T-cell (primary cell): ENCODE measurements at regions not wholly inside any gene's neighbourhood (a gene's known extent, or its start where the extent isn't known, plus 50 kb on each side); places are given as distances from the start of the nearest gene placed in this dataset.

Experiments used
- ATAC-seq, 4 experiments: fragments of 200-7000 bp in 3 of 4; fragments of 150-1000 bp in 1 of 4; cut with Tn5 transposase; replicated peaks in 1 of 4; 1 replicate in 3 of 4; 2 replicates in 1 of 4; pipeline ENCODE4 v1.10.0; 2021; ENCODE audit warnings: moderate library complexity in 3 of 4, mild to moderate bottlenecking in 2 of 4, moderate number of reproducible peaks in 1 of 4
- CTCF ChIA-PET, 2 donors: fragments of 300-600 bp; sonication (Branson Sonifier 250); formaldehyde crosslinking; loops; one replicate each; lab custom pipeline; 2022; ENCODE audit warnings: antibody characterized with exemption in 2 of 2; lab: Charles Lee
- POLR2A ChIA-PET, 2 donors: fragments of 300-600 bp; sonication (Branson Sonifier 250); formaldehyde crosslinking; loops; one replicate each; lab custom pipeline; 2022; ENCODE audit warnings: antibody characterized with exemption in 2 of 2; lab: Charles Lee
- DNase-seq, 35 experiments: peaks; one replicate each; pipeline versions ENCODE4 v3.0.0 to v3.0.0-alpha.2; 2013 to 2023
- H3K27ac ChIP-seq: one replicate; pipeline ENCODE4 v1.5.1; 2013; ENCODE audit warnings: low read length
- H3K27me3 ChIP-seq, 2 experiments: replicated peaks in 1 of 2; 1 replicate in 1 of 2; 2 replicates in 1 of 2; pipeline versions ENCODE4 v1.6.1 to v1.7.0; 2013; ENCODE audit warnings: low read length in 1 of 2, mixed read lengths in 1 of 2; ENCODE audit not compliant: control insufficient read depth in 2 of 2, insufficient read depth in 2 of 2; ENCODE audit errors: extremely low read depth in 1 of 2
- H3K36me3 ChIP-seq, 2 donors: 1 replicate in 1 of 2; 2 replicates in 1 of 2; pipeline versions ENCODE4 v1.6.1 to v1.7.0; 2013; ENCODE audit warnings: low read length in 1 of 2; ENCODE audit not compliant: control insufficient read depth in 2 of 2, insufficient read depth in 1 of 2; ENCODE audit errors: extremely low read depth in 1 of 2
- H3K4me1 ChIP-seq, 2 experiments: 1 replicate in 1 of 2; 2 replicates in 1 of 2; pipeline versions ENCODE4 v1.6.1 to v1.7.0; 2013; ENCODE audit warnings: low read length in 2 of 2, mixed read lengths in 1 of 2; ENCODE audit not compliant: insufficient read depth in 2 of 2, control insufficient read depth in 1 of 2; ENCODE audit errors: extremely low read depth in 1 of 2
- H3K4me3 ChIP-seq, 2 donors: 1 replicate in 1 of 2; 2 replicates in 1 of 2; pipeline versions ENCODE4 v1.5.1 to v1.7.0; 2013; ENCODE audit warnings: mild to moderate bottlenecking in 2 of 2, low read length in 1 of 2, moderate library complexity in 1 of 2; ENCODE audit not compliant: control insufficient read depth in 1 of 2; ENCODE audit errors: extremely low read depth in 1 of 2
- H3K9me3 ChIP-seq: 2 replicates; pipeline ENCODE4 v1.7.0; 2013
- H3K27ac Mint-ChIP-seq, 2 donors: one replicate each; pipeline ENCODE4 v1.8.0; 2020 to 2021; ENCODE audit warnings: mild to moderate bottlenecking in 2 of 2, mixed read lengths in 2 of 2
- H3K27me3 Mint-ChIP-seq, 2 donors: one replicate each; pipeline ENCODE4 v1.8.0; 2021 to 2022; ENCODE audit warnings: mixed read lengths in 2 of 2
- H3K36me3 Mint-ChIP-seq: one replicate; pipeline ENCODE4 v1.8.0; 2021; ENCODE audit warnings: mixed read lengths
- H3K4me1 Mint-ChIP-seq, 3 donors: one replicate each; pipeline ENCODE4 v1.8.0; 2020 to 2022; ENCODE audit warnings: mixed read lengths in 3 of 3, mild to moderate bottlenecking in 1 of 3
- H3K4me3 Mint-ChIP-seq, 3 donors: one replicate each; pipeline ENCODE4 v1.8.0; 2020 to 2022; ENCODE audit warnings: mild to moderate bottlenecking in 3 of 3, mixed read lengths in 3 of 3, moderate library complexity in 3 of 3
- H3K9me3 Mint-ChIP-seq, 3 donors: one replicate each; pipeline ENCODE4 v1.8.0; 2020 to 2022; ENCODE audit warnings: mixed read lengths in 3 of 3
- WGBS: methylation state at CpG from one replicate; pipeline ENCODE4 v1.1.5; 2013; ENCODE audit warnings: missing lambda C conversion rate; ENCODE audit not compliant: insufficient coverage; 5-methylcytosine and 5-hydroxymethylcytosine counted together

GRCh38 chr17:63113167-63113566, 147.1 kb downstream of the TANC2 start:
- ATAC-seq: no peak
- no CpG with 5 or more reads among the region's 4 CpGs for WGBS
- H3K27ac ChIP-seq: no peak overlapping the region

GRCh38 chr17:63116228-63116627, 150.2 kb downstream of the TANC2 start:
- H3K4me3 ChIP-seq: no peak overlapping the region
- no peaks in the 10 kb centered on the region for H3K4me1 ChIP-seq
- no peak for ATAC-seq
- Mint-ChIP-seq H3K9me3 (no peaks in the 10 kb centered on the region), H3K4me3 (no peak overlapping the region), H3K4me1 (peaks cover 0 to 2% (median 0%) of the 10 kb centered on the region in 3 donors), H3K36me3 (peaks cover 7% of the 10 kb centered on the region), H3K27me3 (no peaks in the 10 kb centered on the region), H3K27ac (no peak overlapping the region)
- peaks cover 0 to 3% of the 10 kb centered on the region in 2 experiments for H3K27me3 ChIP-seq
- H3K27ac ChIP-seq: no peak overlapping the region
- no peak for DNase-seq
- no peaks in the 10 kb centered on the region for H3K36me3 ChIP-seq
- 57% methylated on average over 1 of the region's 4 CpGs for WGBS
- POLR2A ChIA-PET: no interaction called here
- CTCF ChIA-PET: no interaction called here
- H3K9me3 ChIP-seq: no peaks in the 10 kb centered on the region

More at GRCh38 chr17:63113167-63113566, 147.1 kb downstream of the TANC2 start:
- Mint-ChIP-seq H3K27me3 (no peaks in the 10 kb centered on the region), H3K9me3 (no peaks in the 10 kb centered on the region), H3K27ac (no peak overlapping the region), H3K4me3 (no peak overlapping the region), H3K36me3 (peaks cover 7% of the 10 kb centered on the region), H3K4me1 (peaks cover 0 to 2% (median 0%) of the 10 kb centered on the region in 3 donors)
- no peak overlapping the region for H3K4me3 ChIP-seq
- no peaks in the 10 kb centered on the region for H3K9me3 ChIP-seq
- no peaks in the 10 kb centered on the region for H3K27me3 ChIP-seq
- no peaks in the 10 kb centered on the region for H3K4me1 ChIP-seq
- peaks cover 0 to 3% of the 10 kb centered on the region in 2 donors for H3K36me3 ChIP-seq
- ChIA-PET CTCF (no interaction called here), POLR2A (no interaction called here)
- DNase-seq: no peak

- Mint-ChIP-seq H3K9me3 (no peaks in the 10 kb centered on the region), H3K4me3 (no peak overlapping the region), H3K27me3 (no peaks in the 10 kb centered on the region), H3K27ac (no peak overlapping the region), H3K4me1 (no peaks in the 10 kb centered on the region), H3K36me3 (peaks cover 4% of the 10 kb centered on the region)
- Histone ChIP-seq H3K27me3 (peaks cover 0 to 3% of the 10 kb centered on the region in 2 experiments), H3K9me3 (no peaks in the 10 kb centered on the region), H3K4me3 (no peak overlapping the region), H3K27ac (no peak overlapping the region), H3K36me3 (no peaks in the 10 kb centered on the region), H3K4me1 (no peaks in the 10 kb centered on the region)
- POLR2A ChIA-PET: no interaction called here
- WGBS: 95% methylated on average over 2 of the region's 8 CpGs
- ATAC-seq: no peak
- DNase-seq: no peak
- CTCF ChIA-PET: interaction anchor here in 1 of 2 donors (0.6 kb wide), 1 partner anchor 30 kb away, joined by 3 read pairs; no protein-coding TSS in a partner anchor
Measured at GRCh38 chr17:63116967-63117830, 151.2 kb downstream of the TANC2 start.

GRCh38 chr17:63120406-63120805, 154.4 kb downstream of the TANC2 start:
- ChIA-PET POLR2A (interaction anchor here in 1 of 2 donors (0.7 kb wide), 1 partner anchor 52 kb away, joined by 8 read pairs; no protein-coding TSS in a partner anchor), CTCF (no interaction called here)
- H3K9me3 ChIP-seq: no peaks in the 10 kb centered on the region
- no CpG with 5 or more reads among the region's 2 CpGs for whole genome bisulfite sequencing
- Mint-ChIP-seq H3K4me3 (no peak overlapping the region), H3K36me3 (peaks cover 7% of the 10 kb centered on the region), H3K27me3 (peaks cover 0 to 3% of the 10 kb centered on the region in 2 donors), H3K27ac (no peak overlapping the region), H3K4me1 (no peaks in the 10 kb centered on the region), H3K9me3 (no peaks in the 10 kb centered on the region)
- H3K4me1 ChIP-seq: no peaks in the 10 kb centered on the region
- no peaks in the 10 kb centered on the region for H3K36me3 ChIP-seq
- H3K27me3 ChIP-seq: peaks cover 0 to 3% of the 10 kb centered on the region in 2 experiments
- no peak overlapping the region for H3K4me3 ChIP-seq
- no peak overlapping the region for H3K27ac ChIP-seq
- DNase-seq (no peak), ATAC-seq (no peak)

- Histone ChIP-seq H3K4me1 (no peaks in the 10 kb centered on the region), H3K36me3 (no peaks in the 10 kb centered on the region), H3K27ac (no peak overlapping the region), H3K27me3 (peaks cover 0 to 2% of the 10 kb centered on the region in 2 experiments), H3K9me3 (no peaks in the 10 kb centered on the region), H3K4me3 (no peak overlapping the region)
- CTCF ChIA-PET: no interaction called here
- Mint-ChIP-seq H3K27ac (no peak overlapping the region), H3K9me3 (no peaks in the 10 kb centered on the region), H3K27me3 (peaks cover 0 to 3% of the 10 kb centered on the region in 2 donors), H3K4me1 (no peaks in the 10 kb centered on the region), H3K36me3 (peaks cover 8% of the 10 kb centered on the region), H3K4me3 (no peak overlapping the region)
- DNase-seq (no peak), ATAC-seq (no peak)
- WGBS: 93% methylated on average over 6 of the region's 7 CpGs
- POLR2A ChIA-PET: no interaction called here
Measured at GRCh38 chr17:63124536-63124935, 158.5 kb downstream of the TANC2 start.

GRCh38 chr17:63124958-63125357, 158.9 kb downstream of the TANC2 start:
- Histone ChIP-seq H3K27me3 (no peaks in the 10 kb centered on the region), H3K4me1 (no peaks in the 10 kb centered on the region), H3K27ac (no peak overlapping the region), H3K36me3 (no peaks in the 10 kb centered on the region), H3K4me3 (no peak overlapping the region), H3K9me3 (no peaks in the 10 kb centered on the region)
- no peaks in the 10 kb centered on the region for H3K4me1 Mint-ChIP-seq
- CTCF ChIA-PET: interaction anchor here in 1 of 2 donors (0.9 kb wide), 1 partner anchor 28 kb away, joined by 3 read pairs; no protein-coding TSS in a partner anchor
- H3K4me3 Mint-ChIP-seq: no peak overlapping the region
- no peak for DNase-seq
- no peak overlapping the region for H3K27ac Mint-ChIP-seq
- peaks cover 0 to 3% of the 10 kb centered on the region in 2 donors for H3K27me3 Mint-ChIP-seq
- no peak for ATAC-seq
- no peaks in the 10 kb centered on the region for H3K9me3 Mint-ChIP-seq
- POLR2A ChIA-PET: no interaction called here
- WGBS: no CpG with 5 or more reads among the region's 3 CpGs
- peaks cover 8% of the 10 kb centered on the region for H3K36me3 Mint-ChIP-seq
